GM12878 (cell line): ENCODE measurements at regions not wholly inside any gene's neighbourhood (a gene's known extent, or its start where the extent isn't known, plus 50 kb on each side); places are given as distances from the start of the nearest gene placed in this dataset.

Source experiments
- ATAC-seq: fragments of 200-7000 bp; cut with Tn5 transposase; 3 replicates; pipeline ENCODE4 v1.9.1; 2020; ENCODE audit warnings: mild to moderate bottlenecking, moderate library complexity
- BruUV-seq: library from RNA; stranded (reverse); fragments of 400-500 nt; replicated peaks from 2 replicates; lab custom pipeline; 2021; lab: Mats Ljungman, UMichigan
- CTCF ChIA-PET: fragments of 300-600 bp; sonication (Branson Sonifier 250); formaldehyde crosslinking; extraction: SDS; loops from one replicate; lab custom pipeline; 2021; ENCODE audit warnings: inconsistent platforms; lab: Yijun Ruan, JAX
- POLR2A ChIA-PET: fragments of 350-600 bp; formaldehyde crosslinking; extraction: SDS; loops from one replicate; lab custom pipeline; 2021; ENCODE audit warnings: inconsistent platforms; lab: Charles Lee
- RAD21 ChIA-PET: fragments of 300-600 bp; sonication (Branson Sonifier 250); formaldehyde crosslinking; loops from one replicate; lab custom pipeline; 2023; ENCODE audit warnings: antibody characterized with exemption; ENCODE audit not compliant: unreplicated experiment; lab: Charles Lee
- SMC1A ChIA-PET: fragments of 300-600 bp; sonication (Branson Sonifier 250); formaldehyde crosslinking; loops from one replicate; lab custom pipeline; 2023; ENCODE audit not compliant: unreplicated experiment, uncharacterized antibody; lab: Charles Lee
- DNase-seq: peaks from one replicate; pipeline ENCODE4 v3.0.0-alpha.2; 2011; ENCODE audit warnings: low read depth, low spot score
- FAIRE-seq: peaks from 3 replicates; lab custom pipeline; 2011; peaks lifted over from hg19 to GRCh38; lab: Jason Lieb, UNC
- H2AFZ ChIP-seq: 2 replicates; pipeline ENCODE4 v1.6.0; 2011; ENCODE audit warnings: low read depth, low read length, control low read depth; ENCODE audit not compliant: control insufficient read depth
- H3K27ac ChIP-seq: 2 replicates; pipeline ENCODE4 v1.5.1; 2011; ENCODE audit warnings: control low read depth; ENCODE audit not compliant: control insufficient read depth, insufficient read depth
- H3K27me3 ChIP-seq, 2 experiments: replicated peaks in 1 of 2; 2 replicates each; pipeline versions ENCODE4 v1.6.0 to v1.6.1; 2011; ENCODE audit warnings: low read length in 1 of 2; ENCODE audit not compliant: control insufficient read depth in 2 of 2, insufficient read depth in 2 of 2
- H3K36me3 ChIP-seq, 2 experiments: 2 replicates each; pipeline ENCODE4 v1.5.1; 2011; ENCODE audit warnings: low read length in 1 of 2; ENCODE audit not compliant: control insufficient read depth in 2 of 2, insufficient read depth in 2 of 2
- H3K4me1 ChIP-seq: 2 replicates; pipeline ENCODE4 v1.6.1; 2011; ENCODE audit warnings: mild to moderate bottlenecking, low read length, moderate library complexity, mixed read lengths; ENCODE audit not compliant: control insufficient read depth, insufficient read depth
- H3K4me2 ChIP-seq: 2 replicates; pipeline ENCODE4 v1.6.0; 2011; ENCODE audit warnings: control low read depth; ENCODE audit not compliant: control insufficient read depth, insufficient read depth
- H3K4me3 ChIP-seq: fragments of 200-600 bp; sonication (generic); 2 replicates; pipeline ENCODE4 v1.5.1; 2016
- H3K79me2 ChIP-seq: 2 replicates; pipeline ENCODE4 v1.6.0; 2011; ENCODE audit warnings: low read length; ENCODE audit not compliant: control insufficient read depth, insufficient read depth
- H3K9ac ChIP-seq: 2 replicates; pipeline ENCODE4 v1.8.0; 2011; ENCODE audit warnings: low read length, control low read depth, mixed read lengths; ENCODE audit not compliant: control insufficient read depth, insufficient read depth
- H3K9me3 ChIP-seq: replicated peaks from 3 replicates; pipeline ENCODE4 v1.5.1; 2011; ENCODE audit warnings: mild to moderate bottlenecking, low read length; ENCODE audit not compliant: control insufficient read depth, insufficient read depth
- H4K20me1 ChIP-seq: 2 replicates; pipeline ENCODE4 v1.6.0; 2011; ENCODE audit not compliant: control insufficient read depth, insufficient read depth
- BCL11A ChIP-seq: IDR thresholded peaks from 2 replicates; pipeline ENCODE4 v1.6.1; 2011; ENCODE audit warnings: low read depth, low read length
- BRCA1 ChIP-seq: IDR thresholded peaks from 2 replicates; pipeline ENCODE4 v1.6.1; 2011; ENCODE audit warnings: low read depth, low read length, improper control_type of control experiment
- EED ChIP-seq: sonication (generic); IDR thresholded peaks from 2 replicates; pipeline ENCODE4 v1.6.1; 2016; ENCODE audit warnings: antibody characterized with exemption, low read depth
- JUNB ChIP-seq: IDR thresholded peaks from 2 replicates; pipeline ENCODE4 v1.6.1; 2016; ENCODE audit warnings: antibody characterized with exemption, mild to moderate bottlenecking
- KLF5 ChIP-seq: fragments of 450-650 bp; IDR thresholded peaks from 2 replicates; pipeline ENCODE4 v1.6.1; 2014; ENCODE audit warnings: mild to moderate bottlenecking; ENCODE audit not compliant: partially characterized antibody
- NFIC ChIP-seq: IDR thresholded peaks from 2 replicates; pipeline ENCODE4 v1.6.1; 2012; ENCODE audit warnings: low read depth, mild to moderate bottlenecking, inconsistent platforms, low read length, moderate library complexity
- NR2C1 ChIP-seq: fragments of 450-650 bp; IDR thresholded peaks from 2 replicates; pipeline ENCODE4 v1.6.1; 2017; ENCODE audit warnings: antibody characterized with exemption, mild to moderate bottlenecking, moderate library complexity
- PAX5 ChIP-seq: IDR thresholded peaks from 2 replicates; pipeline ENCODE4 v1.6.1; 2011; ENCODE audit warnings: low read depth, low read length, borderline replicate concordance
- RAD51 ChIP-seq: fragments of 450-650 bp; IDR thresholded peaks from 2 replicates; pipeline ENCODE4 v1.6.1; 2016; ENCODE audit warnings: moderate library complexity, mild to moderate bottlenecking, inconsistent platforms
- RB1 ChIP-seq: fragments of 450-650 bp; formaldehyde crosslinking; IDR thresholded peaks from 2 replicates; pipeline ENCODE4 v1.6.1; 2017; ENCODE audit warnings: mild to moderate bottlenecking, borderline replicate concordance
- SMAD5 ChIP-seq: IDR thresholded peaks from 2 replicates; pipeline ENCODE4 v1.6.1; 2016; ENCODE audit warnings: antibody characterized with exemption, low read depth
- SMARCA5 ChIP-seq: fragments of 450-650 bp; IDR thresholded peaks from 2 replicates; pipeline ENCODE4 v1.6.1; 2017; ENCODE audit warnings: mild to moderate bottlenecking
- TBL1XR1 ChIP-seq: IDR thresholded peaks from 2 replicates; pipeline ENCODE4 v1.6.1; 2012; ENCODE audit warnings: low read depth, low read length, improper control_type of control experiment
- YY1 ChIP-seq: IDR thresholded peaks from 2 replicates; pipeline ENCODE4 v1.6.1; 2011; ENCODE audit warnings: low read depth, mild to moderate bottlenecking, low read length
- ZNF274 ChIP-seq: IDR thresholded peaks from one replicate; pipeline ENCODE4 v1.8.0; 2011; ENCODE audit not compliant: insufficient read length, insufficient read depth
- WGBS: methylation state at CpG from one replicate; pipeline ENCODE4 v1.1.6; 2016; ENCODE audit warnings: low lambda C conversion rate; ENCODE audit not compliant: insufficient replicate concordance, insufficient coverage; ENCODE audit errors: missing lambda C conversion rate; 5-methylcytosine and 5-hydroxymethylcytosine counted together
- in situ Hi-C: fragments of 300-500 bp; cut with MboI; formaldehyde crosslinking; loops from 9 replicates; pipeline ENCODE4 v1.14.3; 2018; ENCODE audit warnings: mixed read lengths
- intact Hi-C: fragments of 100-400 bp; cut with micrococcal nuclease; formaldehyde crosslinking; loops from one replicate; pipeline ENCODE4 v1.14.2; 2022; ENCODE audit not compliant: unreplicated experiment
- TF ChIP-seq, protein P1 (sequence below): fragments of 450-650 bp; conservative IDR thresholded peaks from 2 replicates; pipeline ENCODE4 v1.6.1; 2017; ENCODE audit warnings: mild to moderate bottlenecking, moderate library complexity

DNA sequence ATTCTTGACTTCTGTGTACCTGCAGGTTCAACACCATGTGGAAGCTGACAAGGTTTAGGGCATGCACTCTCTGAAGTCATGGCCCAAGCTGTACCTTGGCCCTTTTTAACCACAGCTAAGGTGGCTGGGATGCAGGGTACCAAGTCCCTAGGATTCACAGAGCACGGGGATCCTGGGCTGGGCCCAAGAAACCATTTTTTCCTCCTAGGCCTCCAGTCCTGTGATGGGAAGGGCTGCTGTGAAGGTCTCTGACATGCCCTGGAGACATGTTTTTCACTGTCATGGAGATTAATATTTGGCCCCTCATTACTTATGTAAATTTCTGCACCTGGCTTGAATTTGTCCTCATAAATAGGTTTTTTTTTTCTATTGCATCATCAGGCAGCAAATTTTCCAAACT is 937.5 kb upstream of the ROBO1 start:
- H3K27me3 ChIP-seq = no peaks in the 10 kb centered on the region
- no peaks in the 10 kb centered on the region for H3K4me1 ChIP-seq
- H3K9ac ChIP-seq = no peak overlapping the region
- TF ChIP-seq YY1 = no peak
- TF ChIP-seq SMAD5 = no peak
- TF ChIP-seq NFIC = no peak
- TF ChIP-seq RAD51 = no peak
- no peak for TF ChIP-seq EED
- TF ChIP-seq KLF5 = no peak
- no peak for TF ChIP-seq BRCA1
- no peak for TF ChIP-seq RB1
- no peak for TF ChIP-seq SMARCA5
- no peak for TF ChIP-seq NR2C1
- TF ChIP-seq JUNB = no peak
- TF ChIP-seq ZNF274 = no peak
- no peak for TF ChIP-seq PAX5
- TF ChIP-seq, protein P1, sequence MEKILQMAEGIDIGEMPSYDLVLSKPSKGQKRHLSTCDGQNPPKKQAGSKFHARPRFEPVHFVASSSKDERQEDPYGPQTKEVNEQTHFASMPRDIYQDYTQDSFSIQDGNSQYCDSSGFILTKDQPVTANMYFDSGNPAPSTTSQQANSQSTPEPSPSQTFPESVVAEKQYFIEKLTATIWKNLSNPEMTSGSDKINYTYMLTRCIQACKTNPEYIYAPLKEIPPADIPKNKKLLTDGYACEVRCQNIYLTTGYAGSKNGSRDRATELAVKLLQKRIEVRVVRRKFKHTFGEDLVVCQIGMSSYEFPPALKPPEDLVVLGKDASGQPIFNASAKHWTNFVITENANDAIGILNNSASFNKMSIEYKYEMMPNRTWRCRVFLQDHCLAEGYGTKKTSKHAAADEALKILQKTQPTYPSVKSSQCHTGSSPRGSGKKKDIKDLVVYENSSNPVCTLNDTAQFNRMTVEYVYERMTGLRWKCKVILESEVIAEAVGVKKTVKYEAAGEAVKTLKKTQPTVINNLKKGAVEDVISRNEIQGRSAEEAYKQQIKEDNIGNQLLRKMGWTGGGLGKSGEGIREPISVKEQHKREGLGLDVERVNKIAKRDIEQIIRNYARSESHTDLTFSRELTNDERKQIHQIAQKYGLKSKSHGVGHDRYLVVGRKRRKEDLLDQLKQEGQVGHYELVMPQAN = no peak
- no peak for TF ChIP-seq BCL11A
- TF ChIP-seq TBL1XR1 = no peak
- no peaks in the 10 kb centered on the region for H3K79me2 ChIP-seq
- H3K27ac ChIP-seq = no peak overlapping the region
- no peak overlapping the region for H3K4me3 ChIP-seq
- no peak for FAIRE-seq
- no peak overlapping the region for H2AFZ ChIP-seq
- H3K36me3 ChIP-seq = no peaks in the 10 kb centered on the region
- WGBS = 53% methylated on average over 1 of the region's 1 CpG
- ChIA-PET POLR2A (no interaction called here), RAD21 (no interaction called here), CTCF (no interaction called here), SMC1A (no interaction called here)
- DNase-seq = no peak
- in situ Hi-C loops = no loop called here
- no peak for ATAC-seq
- intact Hi-C loops = loop anchor here (10.0 kb wide), 1 partner anchor 60 kb away; no protein-coding TSS in a partner anchor
- H3K4me2 ChIP-seq = no peak overlapping the region
- no TSS peak for BruUV-seq
- H4K20me1 ChIP-seq = no peaks in the 10 kb centered on the region
- H3K9me3 ChIP-seq = no peaks in the 10 kb centered on the region; the same call in 2 of the 3 replicates
